ENCODE measurements at regions not wholly inside any gene's neighbourhood (a gene's known extent, or its start where the extent isn't known, plus 50 kb on each side); places are given as distances from the start of the nearest gene placed in this dataset.

DNA sequence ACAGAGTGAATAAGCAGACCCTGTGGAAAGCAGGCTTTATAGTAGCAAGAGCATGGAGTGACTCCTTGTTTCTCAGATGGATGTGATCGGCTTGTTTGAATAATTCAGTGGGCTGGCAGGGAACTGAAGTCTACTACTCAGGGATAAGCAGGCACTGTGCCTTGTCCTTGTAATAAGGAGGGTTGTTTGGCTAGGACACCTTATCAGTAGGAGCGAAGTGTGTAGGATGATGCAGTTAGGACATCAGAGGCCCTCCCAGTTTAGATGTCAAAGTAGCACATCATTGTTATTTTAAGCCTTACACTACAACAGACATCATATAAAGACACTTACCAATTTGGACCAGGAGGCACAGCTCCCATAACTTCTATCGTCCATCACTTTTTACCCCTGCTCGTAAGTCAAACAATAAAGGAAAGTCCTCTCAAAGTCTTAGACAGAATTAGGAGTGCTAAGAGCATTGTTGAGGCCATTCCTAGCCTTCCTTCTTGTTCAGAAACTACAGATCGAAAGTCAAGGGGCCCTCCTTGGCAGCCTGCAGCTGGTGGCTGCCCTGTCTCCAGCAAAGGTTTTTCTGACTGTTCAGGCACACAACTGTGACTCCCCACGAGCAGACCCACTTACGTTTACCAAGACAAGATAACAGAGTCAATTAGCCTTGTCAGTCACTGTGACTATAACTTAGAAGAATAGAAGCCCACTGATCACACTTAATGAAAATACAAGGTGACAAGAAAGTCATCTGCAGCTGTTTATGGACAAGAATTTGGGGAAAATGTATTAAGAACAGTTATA lies 218.6 kb downstream of the SNX18 start:
- ATAC-seq (peak; percentile 89), DNase-seq (no peak)
- intact Hi-C loops (cut with micrococcal nuclease), result no loop called here

DNA sequence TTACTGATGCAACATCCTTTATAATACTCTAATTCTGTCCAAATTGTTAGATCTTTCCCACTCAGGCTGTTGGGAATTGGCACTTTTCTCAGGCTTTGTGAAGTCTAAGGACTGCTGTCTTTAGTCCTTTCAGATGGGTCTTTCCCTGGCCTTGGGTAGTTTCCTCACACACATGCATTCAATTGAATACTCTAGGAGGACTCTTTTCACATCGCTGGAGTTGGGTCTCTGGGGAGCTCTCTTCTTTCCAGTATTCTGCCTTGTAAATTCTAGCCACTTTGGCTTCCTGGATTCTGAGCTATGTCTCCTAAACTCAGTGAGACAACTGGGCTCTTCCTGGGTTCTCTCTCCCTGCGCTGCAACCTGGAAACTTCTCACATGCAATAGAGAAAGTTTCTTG lies 215.5 kb downstream of the SNX18 start:
- ATAC-seq, result no peak
- intact Hi-C loops (cut with micrococcal nuclease), result no loop called here
- DNase-seq, result no peak

DNA sequence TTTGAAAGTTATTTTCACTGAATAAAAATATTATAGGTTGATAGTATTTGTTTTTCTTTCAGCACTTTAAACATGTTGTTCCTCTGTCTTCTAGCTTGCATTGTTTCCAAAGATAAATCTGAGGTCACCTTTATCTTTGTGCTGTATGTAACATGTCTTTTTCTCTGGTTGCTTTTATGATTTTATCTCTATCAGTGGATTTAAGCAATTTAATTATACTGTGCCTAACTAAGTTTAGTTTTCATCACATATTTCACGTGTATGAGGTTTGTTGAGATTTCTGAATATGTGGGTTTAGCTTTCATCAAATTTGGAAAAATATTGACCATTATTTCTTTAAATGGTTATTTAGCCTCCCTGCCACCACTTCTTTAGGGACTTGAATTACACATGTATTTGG lies 214.5 kb downstream of the SNX18 start:
- no peak for ATAC-seq
- intact Hi-C loops (cut with micrococcal nuclease), result no loop called here

DNA sequence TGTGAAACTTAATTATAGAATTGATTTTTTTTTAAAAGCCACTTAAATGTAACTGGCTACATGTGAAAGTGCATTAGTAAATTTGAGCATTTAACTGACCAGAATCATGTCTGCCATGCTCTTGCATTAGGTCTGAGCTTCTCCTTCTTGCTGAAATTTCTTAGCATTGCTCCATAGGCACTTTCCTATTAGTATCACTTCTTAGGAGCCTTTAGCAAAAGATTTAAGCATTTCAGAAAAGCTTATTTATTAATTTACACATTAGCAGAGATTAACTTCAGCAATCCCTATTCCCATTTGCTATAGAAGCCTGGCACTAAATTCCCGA lies 211.0 kb downstream of the SNX18 start:
- no peak for ATAC-seq
- intact Hi-C loops (cut with micrococcal nuclease), result no loop called here
- no peak for DNase-seq

More for the DNA sequence above, 214.5 kb downstream of the SNX18 start:
- no peak for DNase-seq

DNA sequence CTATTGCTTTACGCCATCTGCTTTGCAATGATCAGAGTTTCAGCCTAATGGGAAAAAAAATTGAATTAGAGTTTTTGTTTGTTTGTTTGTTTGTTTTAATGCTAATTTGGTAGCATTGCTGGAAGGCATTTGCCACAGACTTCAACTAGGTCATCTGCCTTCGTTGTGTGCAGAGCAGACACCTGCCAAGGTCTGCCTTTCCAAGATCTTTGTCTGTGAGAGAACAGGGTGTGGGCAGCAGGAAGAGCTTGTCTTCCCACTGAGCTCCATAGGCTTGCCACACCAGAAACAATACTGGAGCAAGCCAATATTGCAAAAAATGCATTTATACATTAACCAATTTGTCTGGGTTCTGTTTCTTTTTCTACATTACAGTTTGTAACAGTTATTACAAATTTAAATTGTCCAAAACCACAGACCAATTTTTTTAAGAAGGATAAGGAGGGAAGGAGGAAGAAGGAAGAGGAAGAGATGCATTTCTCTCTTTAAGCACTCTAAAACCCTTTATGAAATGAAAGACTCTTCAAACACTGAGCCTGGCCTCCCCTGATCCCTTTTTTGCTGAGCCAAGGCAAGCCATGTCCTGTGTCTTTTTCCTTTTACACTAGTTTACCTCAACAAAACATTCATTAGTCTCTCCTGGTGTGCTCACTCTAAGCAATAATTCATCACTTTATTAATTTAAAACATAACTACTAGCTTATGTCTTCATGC lies 210.5 kb downstream of the SNX18 start:
- DNase-seq, result no peak
- no peak for ATAC-seq
- intact Hi-C loops (cut with micrococcal nuclease), result no loop called here

DNA sequence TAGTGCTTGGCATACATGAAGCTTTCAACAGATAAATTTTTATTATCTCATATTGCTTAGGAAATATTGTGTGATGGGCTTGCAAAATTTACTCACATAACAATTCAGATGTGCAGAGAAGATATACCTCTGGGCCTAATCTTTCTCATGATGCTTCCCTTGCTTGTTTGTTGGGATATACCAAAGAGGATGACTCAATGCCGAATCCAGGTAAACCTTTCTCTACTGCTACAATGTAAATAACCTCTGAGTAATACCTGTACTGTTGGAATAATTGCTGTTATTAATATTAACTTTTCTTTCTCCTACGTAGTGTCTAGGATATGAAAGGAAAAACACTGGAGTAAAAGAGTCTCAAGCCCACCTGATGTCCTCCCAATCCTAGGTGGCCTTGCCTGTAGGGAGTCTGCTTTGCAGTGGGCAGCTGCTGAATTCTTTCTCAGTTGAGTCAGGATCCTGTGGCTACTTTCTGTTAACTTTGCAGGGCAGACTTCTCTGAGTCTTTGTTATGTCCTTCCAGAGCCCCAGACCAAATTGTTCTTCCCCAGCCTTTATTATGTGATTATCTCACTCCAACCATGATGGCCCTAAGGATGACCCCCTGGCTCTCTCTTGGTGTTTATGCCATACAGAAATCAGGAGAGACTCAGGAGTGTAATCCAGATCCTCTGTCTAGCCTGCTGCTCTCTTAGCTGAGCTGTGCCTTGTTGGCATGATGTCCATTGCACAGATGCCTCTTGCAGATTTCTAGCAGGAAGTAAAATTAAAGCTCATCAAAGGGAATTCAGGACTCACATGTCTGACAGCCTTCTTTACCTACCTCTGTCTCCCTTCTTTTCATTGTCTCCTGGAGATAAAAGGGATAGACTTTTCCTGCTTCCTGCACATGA lies 208.1 kb downstream of the SNX18 start:
- ATAC-seq (no peak), DNase-seq (no peak)
- intact Hi-C loops (cut with micrococcal nuclease), result no loop called here

DNA sequence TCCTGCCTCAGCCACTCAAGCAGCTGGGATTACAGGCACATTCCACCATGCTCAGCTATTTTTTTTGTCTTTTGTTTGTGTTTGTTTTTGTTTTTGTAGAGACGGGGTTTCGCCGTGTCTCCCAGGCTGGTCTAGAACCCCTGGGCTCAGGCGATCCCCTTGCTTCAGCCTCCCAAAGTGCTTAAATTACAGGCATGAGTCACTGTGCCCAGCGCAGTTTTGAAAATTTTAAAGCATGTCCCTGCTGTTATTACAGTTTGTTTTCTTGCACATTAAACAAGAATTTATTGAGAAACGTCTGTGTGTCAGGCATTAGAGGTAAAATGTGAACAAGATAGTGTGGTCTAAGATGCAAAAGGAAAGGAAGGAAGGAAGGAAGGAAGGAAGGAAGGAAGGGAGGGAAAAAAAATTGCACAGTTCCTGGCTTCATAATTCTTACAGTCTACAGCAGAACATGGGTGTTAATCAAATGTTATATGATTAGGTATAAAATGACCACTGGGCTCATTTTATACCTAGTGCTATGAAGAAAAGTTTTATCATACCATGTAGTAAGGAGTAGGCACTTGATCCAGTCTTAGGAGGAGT lies 205.4 kb downstream of the SNX18 start:
- ATAC-seq (no peak), DNase-seq (no peak)
- intact Hi-C loops (cut with micrococcal nuclease), result no loop called here

DNA sequence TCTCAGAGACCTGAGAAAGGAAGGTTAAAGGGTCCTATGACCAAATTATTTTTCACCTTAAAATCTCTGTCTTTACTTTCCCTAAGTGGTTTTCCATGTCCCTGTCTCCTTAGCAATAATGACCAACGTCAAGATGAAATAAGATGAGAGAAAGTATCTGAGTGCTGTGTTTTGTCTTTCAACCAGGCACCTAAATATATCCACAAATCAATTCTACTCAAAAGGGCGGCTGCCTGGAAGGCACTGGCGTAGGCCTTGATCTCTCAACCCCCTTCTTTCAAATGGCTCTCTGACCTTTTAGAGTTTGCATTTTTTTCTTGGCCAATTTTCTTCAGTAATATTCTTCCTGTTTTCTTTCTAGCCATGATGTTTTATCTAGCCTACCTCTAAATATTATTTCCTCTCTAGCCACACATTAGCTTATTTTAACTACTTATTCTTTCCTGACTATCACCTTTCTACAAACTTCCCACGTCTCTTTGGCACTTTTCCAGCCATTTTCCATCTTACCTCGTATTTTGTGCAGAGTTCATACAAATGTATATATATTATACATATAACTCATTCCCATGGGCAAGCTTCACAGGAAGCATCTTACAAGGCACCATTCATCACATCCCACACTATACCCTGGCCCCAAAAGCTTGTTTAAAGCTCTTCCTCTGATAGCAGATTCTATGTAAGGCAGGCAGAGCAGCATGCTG lies 204.5 kb downstream of the SNX18 start:
- intact Hi-C loops (cut with micrococcal nuclease), result no loop called here
- ATAC-seq (no peak), DNase-seq (no peak)

DNA sequence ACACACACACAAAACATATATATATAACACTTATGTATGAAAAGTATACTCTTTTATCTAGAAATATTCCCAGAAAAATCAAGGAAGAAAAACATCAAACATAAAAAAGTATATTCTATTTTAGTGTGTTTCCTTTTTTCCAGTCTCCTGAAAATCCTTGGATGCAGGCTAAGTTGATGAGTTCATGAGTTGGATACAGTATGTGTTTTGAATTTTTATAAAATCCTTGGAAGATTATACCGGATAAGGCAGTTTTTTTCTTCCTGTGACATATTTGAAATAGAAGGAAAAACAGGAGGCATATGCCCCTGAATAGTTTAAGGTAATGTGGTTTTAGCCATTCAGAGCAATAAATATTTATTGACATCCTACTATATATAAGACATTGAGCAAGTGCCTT lies 203.6 kb downstream of the SNX18 start:
- ATAC-seq, result no peak
- no peak for DNase-seq
- intact Hi-C loops (cut with micrococcal nuclease), result no loop called here

DNA sequence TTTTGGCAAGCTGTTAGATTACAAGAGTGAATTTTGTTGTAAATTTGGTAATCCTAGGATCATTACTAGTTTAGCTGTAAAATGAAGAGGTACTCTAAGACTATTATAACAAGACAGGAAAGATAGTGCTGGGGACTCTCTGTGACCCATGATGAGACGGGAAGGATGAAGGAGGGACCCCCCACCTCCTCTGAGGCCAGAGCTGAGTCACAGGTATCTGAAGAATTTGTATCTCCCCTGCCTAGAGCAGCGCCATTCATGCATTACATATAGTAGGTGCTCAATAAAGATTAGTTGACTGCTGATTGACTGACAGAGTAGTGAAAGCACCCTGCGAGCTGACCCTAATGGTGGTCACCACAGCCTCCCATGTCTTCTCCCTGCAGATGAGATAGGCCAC lies 202.8 kb downstream of the SNX18 start:
- DNase-seq (no peak), ATAC-seq (no peak)
- intact Hi-C loops (cut with micrococcal nuclease), result no loop called here

DNA sequence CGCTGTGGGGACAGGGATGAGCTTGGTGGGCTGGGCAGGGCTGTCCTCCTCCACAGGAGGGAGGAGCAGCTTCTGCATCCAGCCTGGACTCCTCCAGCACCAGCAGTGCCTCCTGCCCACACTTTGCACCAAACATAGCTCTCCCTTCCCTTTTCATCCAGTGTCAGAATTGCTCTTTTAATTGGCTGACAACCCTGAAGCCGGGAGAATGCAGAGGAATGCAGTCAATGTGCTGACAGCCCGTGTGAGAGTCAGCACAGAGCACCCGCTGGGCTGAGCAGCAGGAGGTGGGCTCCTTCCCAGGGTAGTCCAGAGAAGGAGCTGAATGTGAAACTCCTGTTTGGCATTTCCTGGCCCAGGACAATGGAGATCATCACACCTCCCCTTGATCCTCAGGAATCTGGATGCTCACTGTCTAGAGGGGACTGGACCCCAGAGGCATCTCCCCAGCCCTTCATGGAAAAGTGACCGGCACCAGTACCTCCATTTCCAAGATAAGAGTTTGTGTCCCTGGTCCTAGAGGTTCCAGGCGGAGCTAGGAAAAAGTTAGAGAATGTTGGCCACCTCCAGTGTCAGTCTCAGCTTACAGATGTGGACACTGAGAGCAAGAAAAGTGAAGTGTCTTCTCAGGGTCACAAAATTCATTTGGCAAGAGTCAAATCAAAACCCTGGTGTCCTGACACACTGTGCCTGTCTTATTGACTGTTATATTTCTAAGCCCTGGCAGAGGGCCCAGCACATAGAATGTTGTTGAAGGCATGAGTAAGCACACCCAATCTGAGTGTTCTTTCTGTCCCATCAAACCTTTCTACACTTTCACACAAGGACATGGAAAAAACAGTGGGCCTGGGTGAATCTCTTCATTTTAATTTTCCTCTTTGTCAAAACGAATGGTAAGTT lies 202.1 kb downstream of the SNX18 start:
- DNase-seq (peak; percentile 74), ATAC-seq (peak; percentile 90)
- intact Hi-C loops (cut with micrococcal nuclease), result no loop called here

DNA sequence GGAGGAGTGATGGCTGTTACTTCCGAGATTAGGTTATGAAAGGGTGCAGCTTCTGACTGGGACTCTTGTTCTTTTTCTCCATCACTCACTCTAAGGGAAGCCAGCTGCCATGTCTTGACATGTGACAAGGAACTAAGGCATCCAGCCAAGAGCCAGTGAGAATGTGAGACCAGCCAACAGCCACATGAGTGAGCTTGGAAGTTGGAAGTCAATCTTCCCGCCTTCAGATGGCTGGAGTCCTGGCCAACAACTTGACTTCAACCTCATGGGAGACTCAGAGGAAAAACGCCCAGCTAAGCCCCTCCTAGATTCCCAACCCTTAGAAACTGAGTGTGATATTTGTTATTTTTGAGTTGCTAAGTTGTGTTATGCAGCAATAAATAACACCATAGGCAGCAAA lies 201.1 kb downstream of the SNX18 start:
- peak; percentile 81 for ATAC-seq
- peak; percentile 67 for DNase-seq
- intact Hi-C loops (cut with micrococcal nuclease), result no loop called here

DNA sequence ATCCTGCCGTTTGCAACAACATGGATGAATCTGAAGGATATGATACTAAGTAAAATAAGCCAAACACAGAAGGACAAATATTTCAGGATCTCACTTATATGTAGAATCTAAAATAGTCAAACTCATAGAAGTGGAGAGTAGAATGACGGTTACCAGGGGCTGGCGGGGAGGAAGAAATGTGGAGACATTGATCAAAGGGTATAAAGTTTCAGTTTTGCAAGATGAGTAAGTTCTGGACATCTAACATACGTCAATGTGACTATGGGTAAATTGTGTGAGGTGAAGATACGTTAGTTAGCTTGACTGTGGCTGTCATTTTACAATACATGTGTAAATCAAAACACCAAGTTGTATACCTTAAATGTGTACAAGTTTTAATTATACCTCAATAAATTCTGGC lies 200.3 kb downstream of the SNX18 start:
- ATAC-seq, result no peak
- intact Hi-C loops (cut with micrococcal nuclease), result no loop called here
- no peak for DNase-seq

DNA sequence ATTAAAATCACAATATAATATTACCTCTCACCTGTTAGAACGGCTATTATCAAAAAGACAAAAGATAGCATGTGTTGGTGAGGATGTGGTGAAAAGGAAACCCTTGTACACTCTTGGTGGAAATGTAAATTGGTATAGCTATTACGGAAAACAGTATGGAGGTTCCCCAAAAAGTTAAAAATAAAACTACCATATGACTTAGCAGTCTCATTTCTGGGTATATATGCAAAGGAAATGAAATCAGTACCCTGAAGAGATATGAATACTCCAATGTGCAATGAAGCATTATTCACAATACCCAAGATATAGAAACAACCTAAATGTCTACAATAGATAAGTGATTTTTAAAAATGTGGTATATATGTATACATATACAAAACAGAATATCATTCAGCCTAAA lies 199.9 kb downstream of the SNX18 start:
- no peak for DNase-seq
- ATAC-seq, result no peak
- intact Hi-C loops (cut with micrococcal nuclease), result no loop called here

DNA sequence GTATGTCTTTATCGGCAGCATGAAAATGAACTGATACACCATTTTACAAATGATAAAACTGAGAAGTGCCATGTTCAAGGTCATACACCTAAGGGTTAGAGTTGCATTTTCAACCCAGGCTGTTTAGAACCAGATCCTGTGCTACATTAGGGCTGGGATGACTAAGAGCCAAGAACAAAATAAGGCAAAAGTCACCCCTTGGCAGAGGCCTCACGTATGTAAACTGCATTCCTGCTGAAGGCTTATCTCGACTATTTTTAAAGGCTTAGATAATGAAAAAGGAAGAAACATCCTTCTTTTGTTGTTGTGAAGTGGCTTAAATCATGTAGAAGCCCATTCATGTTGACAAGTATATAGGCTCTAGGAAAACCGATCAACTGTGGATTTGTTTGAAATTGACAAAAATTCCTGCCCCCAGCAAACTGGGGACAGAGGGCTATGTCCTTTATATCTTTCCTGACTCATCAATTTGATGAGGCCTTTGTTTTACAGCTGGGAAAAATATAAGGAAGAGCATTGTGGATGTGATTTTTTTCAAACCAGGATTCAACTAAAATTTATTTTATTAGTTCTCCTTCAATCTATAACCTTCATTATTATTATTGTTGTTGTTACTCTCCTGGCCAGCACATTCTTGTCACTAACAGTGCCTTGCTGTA lies 196.5 kb downstream of the SNX18 start:
- intact Hi-C loops (cut with micrococcal nuclease), result no loop called here
- no peak for ATAC-seq
- DNase-seq, result no peak

DNA sequence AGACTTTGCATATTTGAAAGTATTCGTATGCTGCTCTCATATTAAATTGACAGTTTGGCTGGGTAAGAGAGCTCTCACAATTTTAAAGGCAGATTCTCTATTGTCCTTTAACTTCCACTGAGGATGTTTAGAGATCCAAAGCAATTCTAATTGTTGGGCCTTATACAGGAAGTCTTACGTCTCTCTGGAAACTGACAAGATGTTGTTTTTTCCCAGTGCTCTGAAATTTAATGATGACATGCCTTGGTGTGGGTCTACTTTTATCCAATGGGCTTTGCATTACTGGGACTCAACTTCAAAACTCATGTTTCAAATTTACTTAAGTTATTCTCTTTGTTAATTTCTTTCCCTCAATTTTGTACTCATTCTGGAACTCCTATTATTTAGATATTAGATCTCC lies 191.5 kb downstream of the SNX18 start:
- intact Hi-C loops (cut with micrococcal nuclease), result no loop called here
- ATAC-seq, result no peak

DNA sequence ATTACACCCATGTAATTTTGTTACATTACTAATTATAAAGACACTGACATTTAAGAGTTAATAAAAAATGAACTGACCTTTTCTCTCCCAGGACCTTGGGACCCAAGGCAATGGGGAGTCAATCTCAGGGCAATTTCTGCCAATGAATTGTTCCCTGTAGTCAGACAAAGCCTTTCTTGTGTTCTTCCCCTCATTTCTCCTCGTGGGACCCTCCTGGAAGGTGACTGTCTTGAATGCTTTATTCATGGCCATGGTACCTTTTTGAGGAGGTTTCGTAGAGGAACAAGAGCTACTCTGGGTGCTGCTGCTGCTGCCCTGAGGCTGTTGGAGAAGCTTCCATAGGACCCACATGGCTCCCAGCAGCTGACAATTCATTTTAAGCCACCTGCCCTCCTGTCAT lies 190.3 kb downstream of the SNX18 start:
- ATAC-seq (no peak), DNase-seq (no peak)
- intact Hi-C loops (cut with micrococcal nuclease), result no loop called here

More for the DNA sequence above, 191.5 kb downstream of the SNX18 start:
- DNase-seq, result no peak

Measured in left ventricle myocardium superior (tissue), 1 donor.